Islet precursor cell (in vitro differentiated cells): ENCODE measurements at regions not wholly inside any gene's neighbourhood (a gene's known extent, or its start where the extent isn't known, plus 50 kb on each side); places are given as distances from the start of the nearest gene placed in this dataset.

Experiments used
- DNase-seq: peaks from one replicate; pipeline ENCODE4 v3.0.0-alpha.2; 2018

DNA sequence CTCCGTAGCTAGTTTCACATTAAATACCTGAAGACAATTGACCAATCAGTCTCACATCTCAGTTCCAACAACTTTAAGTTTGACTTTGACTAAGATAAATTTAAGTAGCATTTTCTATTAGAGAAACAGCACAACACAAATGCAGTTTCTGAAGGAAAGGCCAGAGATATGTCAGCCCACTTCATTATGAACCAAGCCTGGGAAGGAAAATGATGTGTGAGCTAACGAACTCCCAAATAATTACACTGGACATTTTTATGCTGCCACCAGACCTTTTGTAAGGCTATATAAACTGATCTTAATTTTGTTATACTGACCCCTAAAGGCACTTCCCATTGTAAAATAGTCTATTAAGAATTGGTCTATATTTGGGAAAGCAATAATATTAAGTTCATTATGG, 57.9 kb upstream of the DACH1 start:
- no peak for DNase-seq

DNA sequence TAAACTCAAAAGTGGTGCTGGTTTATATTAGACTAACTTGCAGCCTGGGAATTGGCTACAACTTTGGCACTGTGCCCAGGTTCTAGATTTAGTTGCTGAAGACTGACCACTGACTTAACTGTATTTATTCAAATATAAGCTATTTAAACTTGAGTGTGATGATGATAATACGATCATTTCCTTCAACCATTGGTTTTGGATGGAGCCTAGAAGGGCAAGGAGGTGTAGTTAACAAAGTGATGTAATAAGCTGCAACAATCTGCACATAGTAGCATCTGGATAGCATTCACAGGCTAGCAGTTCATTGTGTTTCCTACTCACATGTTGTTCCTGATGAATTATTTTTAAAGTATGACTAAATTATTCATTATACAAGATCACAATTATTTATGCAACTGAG, 55.2 kb upstream of the DACH1 start:
- no peak for DNase-seq
